HG03442 (cell line): ENCODE measurements at regions not wholly inside any gene's neighbourhood (a gene's known extent, or its start where the extent isn't known, plus 50 kb on each side); places are given as distances from the start of the nearest gene placed in this dataset.

Experiments
- ATAC-seq: cut with Tn5 transposase; IDR thresholded peaks from one replicate; pipeline ENCODE4 v1.9.1; 2021; ENCODE audit warnings: mild to moderate bottlenecking, moderate library complexity; ENCODE audit not compliant: unreplicated experiment

DNA sequence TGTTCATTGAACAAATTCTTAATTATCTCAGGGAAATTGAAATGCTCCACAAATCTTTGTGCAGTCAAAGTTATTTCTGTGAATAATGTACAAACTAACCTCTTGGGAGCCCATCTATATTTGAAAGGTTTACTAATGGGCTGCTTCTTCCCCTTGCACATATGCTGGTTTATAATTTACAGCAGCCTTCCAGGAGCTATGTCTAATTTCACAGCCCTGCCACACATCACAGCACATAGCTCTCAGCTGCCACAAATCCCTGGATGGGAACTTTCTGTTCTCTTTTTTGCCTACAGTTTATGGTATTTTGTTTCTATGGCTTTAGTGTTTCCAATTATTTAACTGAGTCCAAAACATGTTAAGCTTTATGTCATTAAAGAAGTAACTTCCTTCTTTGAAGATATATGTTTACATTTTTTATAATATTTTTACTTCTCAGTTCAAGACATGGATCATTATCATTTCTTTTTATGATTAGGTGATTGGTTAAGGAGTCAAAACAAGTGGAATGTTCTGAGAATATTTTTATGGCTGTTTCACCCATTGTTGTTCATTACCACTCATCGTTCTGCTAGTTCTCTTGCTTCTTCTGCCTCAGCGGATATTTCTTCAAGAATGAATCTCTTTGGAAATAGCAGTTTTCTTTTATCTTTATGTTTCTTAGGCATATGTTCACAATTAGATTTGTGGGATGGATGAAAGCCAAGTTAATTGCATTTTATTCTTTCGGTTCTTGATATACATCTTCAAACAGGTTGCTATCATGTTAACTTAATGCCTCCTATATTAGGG, 475.6 kb upstream of the MIS18BP1 start:
- no peak for ATAC-seq

DNA sequence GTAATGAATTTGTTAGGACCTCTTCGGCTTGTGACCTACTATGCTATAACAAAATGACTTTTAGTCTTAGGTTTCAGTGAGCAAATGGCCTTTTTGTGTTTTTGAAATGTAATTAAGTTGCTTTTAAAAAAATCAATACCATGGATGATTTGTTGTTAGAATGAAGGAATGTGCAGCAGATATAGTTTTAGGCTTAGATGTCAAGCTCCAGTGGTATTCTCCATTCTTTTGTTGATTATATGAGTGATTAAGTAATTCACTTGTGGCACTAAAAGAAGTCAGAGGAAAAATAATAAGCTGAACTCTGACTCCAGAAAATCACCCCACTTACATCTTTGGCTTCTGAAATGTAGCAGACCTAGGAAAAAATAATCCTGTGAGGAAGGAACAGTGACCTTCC, 474.1 kb upstream of the MIS18BP1 start:
- ATAC-seq = no peak

DNA sequence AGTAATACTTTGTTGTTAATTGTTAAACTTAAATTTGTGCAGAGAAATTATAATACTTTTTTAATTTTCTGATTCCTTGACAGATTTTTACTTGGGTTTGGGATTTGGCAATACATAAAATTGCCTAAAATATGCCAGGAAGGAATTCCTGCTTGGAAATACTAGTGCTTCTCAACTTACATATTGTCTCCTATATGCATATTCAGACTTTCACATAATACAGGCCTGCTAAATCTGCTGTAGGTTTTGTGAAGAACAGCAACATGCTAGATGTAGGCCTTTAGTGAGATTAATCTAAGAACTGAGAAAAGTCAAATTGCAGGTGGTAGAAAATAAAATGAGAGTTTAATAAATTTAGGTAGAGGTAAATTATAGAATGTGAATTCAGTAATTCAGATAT, 468.5 kb upstream of the MIS18BP1 start:
- no peak for ATAC-seq

DNA sequence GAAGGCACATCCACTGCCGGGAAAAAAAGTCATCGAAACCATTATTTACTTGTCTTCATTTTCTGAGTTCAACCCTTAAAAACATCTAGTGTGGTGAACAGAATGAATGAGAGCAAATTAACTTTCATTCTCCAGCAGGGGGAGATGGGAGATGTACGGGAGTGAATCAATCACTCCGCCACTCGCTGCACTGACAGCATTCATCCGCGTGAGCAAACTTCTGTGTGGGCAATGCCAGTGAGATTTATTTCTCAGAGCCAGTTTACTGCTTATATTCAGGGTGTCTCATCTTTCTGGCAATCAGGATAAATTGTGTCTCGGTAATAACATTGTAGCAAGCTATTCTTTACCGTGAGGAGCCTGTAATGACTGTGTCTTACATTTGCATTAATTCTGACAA, 463.6 kb upstream of the MIS18BP1 start:
- no peak for ATAC-seq

DNA sequence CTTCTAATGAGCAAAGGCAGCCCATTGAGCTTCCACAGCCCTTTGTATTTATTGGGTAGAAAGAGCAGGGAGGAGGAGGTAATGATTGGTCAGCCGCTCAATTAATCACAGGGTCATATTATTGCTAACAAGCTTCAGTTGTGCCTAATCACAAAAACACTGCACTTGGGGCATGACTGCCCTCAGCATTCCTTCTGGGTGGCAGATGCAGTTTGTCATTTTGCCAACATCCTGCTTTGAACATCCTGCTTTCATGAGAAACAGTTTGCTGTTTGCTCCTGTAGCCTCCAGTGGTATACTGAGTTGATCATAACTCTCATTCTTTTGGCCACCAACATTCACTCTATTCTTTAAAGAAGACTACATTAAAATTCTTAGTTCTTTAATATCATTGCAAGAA, 462.9 kb upstream of the MIS18BP1 start:
- no peak for ATAC-seq

DNA sequence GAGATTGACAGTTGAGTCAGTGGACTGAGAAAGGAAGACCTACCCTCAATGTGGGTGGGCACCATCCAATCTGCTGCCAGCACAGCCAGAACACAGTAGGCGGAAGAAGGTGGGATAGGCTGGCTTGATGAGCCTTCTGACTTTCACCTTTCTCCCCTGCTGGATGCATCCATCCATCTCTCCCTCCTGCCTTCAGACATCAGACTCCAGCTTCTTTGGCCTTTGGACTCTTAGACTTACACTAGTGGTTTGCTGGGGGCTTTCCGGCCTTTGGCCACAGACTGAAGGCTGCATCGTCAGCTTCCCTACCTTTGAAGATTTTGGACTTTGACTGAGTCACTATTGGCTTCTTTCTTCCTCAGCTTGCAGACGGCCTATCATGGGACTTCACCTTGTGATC, 456.5 kb upstream of the MIS18BP1 start:
- no peak for ATAC-seq

DNA sequence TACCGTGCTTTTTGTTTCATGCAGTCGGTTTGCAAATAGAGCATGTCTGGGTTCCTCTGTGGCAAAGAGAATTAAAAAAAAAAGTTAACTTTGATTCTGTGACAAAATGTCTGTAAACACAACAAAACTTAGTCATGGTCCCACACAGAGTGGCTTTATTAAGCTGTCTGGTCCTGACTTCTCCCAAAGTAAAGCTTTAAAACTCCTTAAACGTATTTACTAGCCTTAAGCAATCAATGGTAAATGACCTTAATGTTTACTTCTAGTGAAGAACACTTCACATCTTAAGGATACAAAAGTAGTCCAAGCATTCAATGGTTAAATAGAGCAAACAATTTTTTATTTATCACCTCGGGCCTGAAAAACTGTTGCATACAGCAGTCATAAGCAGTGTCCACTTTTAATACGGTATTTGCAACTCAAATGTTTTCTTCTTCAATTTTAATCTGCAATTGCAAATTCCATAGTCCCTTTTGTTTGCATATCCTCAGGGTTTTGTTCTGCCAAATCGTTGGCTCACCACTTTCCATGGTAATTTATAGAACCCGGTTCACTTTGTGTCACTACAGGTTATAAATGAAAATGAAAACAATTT, 453.0 kb upstream of the MIS18BP1 start:
- ATAC-seq = no peak

DNA sequence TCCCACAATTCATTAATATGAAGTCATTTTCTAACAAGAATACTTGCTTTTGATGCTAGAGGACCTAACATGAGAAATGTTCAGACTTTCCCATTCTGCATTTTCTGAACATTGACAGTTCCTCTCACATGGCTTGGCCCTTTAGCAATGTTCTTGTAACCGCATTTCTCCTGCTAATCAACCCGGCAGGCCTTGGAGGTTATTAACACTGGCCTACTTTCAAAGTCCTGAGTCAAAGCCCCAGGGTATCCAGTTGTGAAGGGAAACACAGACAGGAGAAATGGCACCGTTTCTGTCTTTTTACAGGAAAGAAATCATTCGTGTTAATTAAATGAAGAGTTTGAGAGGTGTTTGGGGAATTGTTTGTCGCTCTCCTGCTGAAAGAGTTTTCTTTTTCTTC, 446.5 kb upstream of the MIS18BP1 start:
- no peak for ATAC-seq

DNA sequence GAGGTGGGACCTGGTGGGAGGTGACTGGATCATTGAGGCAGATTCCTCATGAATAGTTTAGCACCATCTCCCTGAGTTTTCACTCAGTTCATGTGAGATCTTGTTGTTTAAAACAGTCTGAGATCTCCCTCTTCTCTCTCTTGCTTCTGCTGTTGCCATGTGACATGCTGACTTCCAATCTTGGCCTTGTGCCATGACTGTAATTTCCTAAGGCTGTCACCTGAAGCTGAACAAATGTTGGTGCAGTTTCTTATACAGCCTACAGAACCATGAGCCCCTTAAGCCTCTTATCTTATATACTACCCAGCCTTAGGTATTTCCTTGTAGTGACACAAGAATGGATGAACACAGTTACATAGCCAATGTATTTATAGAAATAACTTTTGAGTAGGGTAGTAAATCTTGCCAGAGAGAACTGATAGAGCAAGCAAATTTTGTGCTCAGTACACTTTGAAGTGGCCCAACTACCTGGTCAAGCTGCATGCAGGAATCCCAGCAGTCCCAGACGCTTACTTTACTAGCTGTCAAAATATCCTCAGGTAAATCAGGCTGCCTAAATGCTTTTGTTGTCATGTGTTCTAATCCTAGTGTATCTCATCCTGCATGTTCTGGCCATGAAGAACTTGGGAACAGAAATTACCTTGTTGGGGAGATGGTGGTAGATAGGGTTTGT, 445.6 kb upstream of the MIS18BP1 start:
- ATAC-seq = no peak

DNA sequence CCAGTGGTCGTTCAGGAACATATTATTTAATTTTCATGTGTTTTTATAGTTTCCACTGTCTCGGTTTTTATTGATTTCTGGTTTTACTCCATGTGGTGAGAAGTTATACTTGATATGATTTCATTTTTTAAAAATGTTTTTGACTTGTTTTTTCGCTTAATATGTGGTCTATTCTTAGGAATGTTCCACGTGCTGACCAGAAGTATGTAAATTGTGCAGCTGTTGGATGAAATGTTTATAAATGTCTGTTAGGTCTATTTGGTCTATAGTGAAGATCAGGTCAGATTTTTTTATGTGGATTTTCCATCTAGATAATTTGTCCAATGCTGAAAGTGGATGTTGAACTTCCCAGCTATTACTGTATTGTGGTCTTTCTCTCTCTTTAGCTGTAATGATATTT, 433.8 kb upstream of the MIS18BP1 start:
- no peak for ATAC-seq

DNA sequence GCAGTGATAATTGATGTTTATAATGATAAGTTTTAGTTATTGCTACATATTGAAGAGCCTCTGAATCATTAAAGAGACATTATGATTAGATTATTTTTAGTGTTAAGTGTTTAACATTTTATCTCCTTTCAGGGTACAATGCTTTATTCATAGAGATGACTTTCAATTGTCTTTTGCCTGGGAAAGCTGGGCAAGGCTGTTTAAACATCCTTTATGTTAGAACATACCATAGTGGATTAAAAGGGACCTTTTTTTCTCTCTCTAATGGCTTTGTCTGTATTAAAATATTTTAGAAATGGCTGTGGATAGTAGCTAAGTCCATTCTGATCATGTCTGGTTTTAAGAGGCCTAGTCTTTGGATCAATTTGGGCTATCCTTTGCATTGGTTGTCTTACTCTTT, 427.5 kb upstream of the MIS18BP1 start:
- ATAC-seq = no peak

DNA sequence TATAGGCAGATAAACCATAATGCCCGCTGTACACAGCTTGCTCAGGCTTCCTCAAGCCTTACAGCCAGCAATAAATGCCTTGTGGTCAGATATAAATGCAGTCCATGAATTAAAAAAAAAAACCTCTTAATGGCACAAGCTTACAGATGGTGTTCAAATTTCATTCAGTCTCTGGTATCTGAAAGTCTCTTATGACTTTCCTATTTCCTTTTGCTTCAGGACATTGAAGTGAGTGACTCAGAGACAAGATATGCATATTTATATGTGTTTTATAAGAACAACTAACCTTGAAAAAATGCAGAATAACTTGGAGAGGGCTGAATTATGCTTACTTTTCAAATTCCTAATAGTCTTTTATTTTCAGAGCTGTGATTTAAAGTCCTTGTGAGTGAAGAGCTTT, 426.9 kb upstream of the MIS18BP1 start:
- no peak for ATAC-seq

DNA sequence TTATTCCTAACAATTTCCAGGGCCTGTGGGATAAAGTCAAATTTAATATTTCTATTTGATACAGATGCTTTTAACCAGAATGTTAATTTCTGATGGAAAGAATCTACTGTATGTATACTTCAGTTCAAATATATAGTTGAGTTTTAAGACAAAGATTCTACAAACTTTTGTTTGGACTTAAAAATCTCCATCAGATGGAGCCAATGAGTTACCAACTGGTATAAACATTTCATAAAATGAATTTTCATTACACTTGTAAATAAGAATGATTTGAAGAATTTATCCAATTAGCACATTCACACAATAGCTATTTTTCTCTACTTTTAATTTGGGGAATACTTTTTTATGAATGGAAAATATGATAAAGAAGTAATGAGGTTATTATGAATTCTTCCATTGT, 425.2 kb upstream of the MIS18BP1 start:
- no peak for ATAC-seq

DNA sequence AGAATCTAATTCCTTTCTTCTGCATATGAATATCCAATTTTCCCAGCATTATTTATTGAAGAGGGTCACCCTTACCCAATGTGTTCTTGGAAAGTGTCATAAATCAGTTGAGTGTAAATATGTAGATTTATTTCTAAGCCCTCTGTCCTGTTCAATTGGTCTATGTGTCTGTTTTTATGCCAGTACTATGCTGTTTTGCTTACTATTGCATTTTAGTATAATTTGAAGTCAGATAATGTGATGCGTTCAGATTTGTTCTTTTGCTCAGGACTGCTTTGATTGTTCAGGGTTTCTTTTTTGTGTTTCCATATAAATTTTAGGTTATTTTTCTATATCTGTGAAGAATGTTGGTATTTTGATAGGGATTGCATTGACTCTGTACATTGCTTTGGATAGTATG, 420.4 kb upstream of the MIS18BP1 start:
- no peak for ATAC-seq

DNA sequence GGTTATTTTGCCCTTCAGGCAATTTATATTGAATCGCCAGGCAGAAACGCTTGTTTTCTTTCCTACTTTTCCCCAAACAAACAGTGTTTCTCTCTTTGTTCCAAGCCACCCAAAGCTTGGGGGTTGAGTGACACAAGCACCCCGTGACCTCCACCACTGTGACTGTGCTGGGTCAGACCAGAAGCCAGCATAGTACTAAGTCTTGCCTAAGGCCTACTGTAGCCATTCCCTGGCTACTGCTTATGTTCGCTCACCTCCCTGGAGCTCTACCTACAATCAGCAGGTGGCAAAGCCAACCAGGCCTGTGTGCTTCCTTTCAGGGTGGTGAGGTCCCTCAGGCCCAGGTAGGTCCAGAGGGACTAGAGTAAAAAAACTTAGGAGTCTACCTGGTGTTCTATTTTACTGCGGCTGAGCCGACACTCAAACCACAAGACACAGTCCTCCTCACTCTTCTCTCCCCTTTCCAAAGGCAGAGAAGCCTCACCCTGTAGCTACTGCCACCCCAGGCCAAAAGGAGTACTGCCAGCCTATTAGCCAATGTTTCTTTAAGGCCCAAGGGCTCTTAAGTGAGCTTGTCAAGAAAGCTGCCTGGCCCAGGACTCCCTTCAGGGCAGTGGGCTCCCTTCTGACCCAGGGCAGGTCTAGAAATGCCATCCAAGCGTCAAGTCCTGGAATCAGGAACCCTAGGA, 411.8 kb upstream of the MIS18BP1 start:
- no peak for ATAC-seq

DNA sequence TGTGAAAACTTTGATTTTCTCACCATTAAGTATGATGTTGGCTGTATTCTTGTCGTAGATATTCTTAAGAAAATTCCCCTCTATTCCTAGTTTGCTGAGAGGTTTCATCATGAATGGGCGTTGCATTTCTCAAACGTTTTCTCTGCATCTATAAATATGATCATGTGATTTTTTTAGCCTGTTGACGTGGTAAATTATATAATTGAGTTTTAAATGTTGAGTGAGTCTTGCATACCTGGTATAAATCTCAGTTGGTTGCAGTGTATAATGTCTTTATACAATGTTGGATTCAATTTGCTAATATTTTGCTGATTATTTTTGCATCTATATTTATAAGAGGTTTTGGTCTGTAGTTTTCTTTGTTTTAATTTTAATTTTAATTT, 405.9 kb upstream of the MIS18BP1 start:
- ATAC-seq = no peak

DNA sequence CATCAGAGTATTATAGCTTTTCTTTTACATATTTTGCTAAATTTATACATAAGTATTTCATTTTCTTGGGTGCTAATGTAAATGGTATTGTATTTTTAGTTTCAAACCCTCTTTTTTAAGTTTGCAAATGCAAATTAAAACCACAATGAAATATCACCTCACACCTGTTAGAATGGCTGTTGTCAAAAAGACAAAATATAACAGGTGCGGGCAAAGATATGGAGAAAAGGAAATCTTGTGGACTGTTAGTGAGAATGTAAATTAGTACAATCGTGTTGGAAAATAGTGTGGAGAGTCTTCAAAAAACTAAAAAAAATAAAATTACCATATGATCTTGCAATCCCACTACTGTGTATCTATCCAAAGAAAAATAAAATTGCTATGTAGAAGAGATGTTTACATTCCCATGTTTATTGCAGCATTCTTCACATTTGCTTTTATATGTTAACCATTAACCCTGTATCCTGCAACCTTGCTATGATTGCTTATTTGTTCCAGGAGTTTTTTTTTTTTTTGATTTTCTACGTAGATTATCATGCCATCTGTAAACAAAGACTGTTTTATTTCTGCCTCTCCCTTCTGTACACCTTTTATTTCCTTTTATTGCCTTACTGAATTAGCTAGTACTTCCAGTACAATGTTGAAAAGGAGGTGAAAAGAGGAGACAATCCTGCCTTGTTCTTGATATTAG, 405.4 kb upstream of the MIS18BP1 start:
- ATAC-seq = no peak

DNA sequence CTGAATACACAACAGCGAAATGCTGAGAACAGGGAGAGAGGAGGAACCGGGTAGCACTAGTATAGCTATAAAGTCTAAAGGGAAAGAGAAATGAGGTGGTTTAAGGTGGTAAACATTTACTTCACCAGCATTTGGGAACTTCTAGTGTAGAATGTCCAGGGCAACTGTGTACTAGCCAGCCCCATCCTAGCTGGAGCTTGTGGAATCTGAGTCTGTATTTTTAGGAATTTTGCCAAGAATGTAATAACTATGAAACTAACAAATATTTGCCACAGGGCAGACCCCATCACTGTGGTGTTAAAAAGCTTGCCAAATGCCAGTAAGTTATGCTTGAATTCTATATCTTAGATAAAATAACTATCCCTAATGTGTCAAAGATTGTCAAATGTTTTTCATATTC, 398.9 kb upstream of the MIS18BP1 start:
- ATAC-seq = no peak

DNA sequence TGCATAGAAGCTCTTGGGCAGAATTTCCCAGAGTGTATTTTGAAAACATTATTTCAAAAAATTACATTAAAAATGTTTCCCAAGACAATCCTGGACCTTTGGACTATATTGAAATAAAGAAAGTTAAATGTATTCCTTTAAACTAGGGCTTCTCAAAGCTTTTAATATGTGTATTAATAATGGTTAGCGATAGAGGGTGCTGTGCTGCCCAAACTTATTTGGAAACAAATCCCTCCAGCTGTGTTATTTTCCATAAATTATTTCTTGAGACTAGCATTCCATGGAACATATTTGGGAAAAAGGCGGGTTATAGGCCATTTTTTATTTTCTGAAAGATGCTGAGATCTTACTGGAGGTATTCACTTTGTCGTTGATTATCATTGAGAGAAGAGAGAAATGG, 397.8 kb upstream of the MIS18BP1 start:
- ATAC-seq = no peak

DNA sequence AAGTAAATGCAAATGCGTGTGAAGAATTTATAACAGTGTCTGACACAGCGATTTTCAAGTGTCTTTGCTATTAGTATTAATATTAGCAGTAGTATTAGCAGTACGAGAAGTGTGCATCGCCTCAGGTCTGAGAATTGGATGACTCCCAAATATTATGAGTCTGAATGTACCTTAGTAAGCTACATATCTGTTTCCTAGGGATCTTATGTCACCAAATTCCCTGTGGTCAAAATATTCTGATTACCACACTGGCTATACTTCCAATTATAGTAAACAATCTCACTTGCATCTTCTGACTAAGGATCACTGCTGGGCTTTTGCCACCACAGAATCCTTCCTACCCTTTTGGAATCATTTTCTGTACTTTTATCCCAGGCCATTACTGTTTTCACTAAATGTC, 396.0 kb upstream of the MIS18BP1 start:
- ATAC-seq = no peak

DNA sequence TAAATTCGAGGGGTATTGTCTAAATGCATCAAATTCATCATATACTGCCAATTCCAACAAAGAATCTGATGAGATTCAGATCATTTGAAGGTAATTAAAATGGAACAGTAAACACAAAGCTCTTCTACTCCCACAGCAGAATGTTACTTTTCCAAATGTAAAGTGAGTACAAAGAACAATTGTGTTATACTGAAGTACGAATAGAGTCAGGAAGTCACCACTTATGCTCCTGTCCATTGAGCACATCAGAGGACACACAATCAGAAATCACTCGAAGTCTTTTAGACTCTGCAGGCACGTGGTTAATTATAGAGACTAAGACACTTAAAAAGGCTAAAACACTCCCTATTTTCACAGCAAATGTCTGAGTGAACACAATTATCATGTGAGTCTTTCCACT, 388.5 kb upstream of the MIS18BP1 start:
- no peak for ATAC-seq
